Glutamatergic neuron (in vitro differentiated cells): ENCODE measurements at regions not wholly inside any gene's neighbourhood (a gene's known extent, or its start where the extent isn't known, plus 50 kb on each side); places are given as distances from the start of the nearest gene placed in this dataset.

Experiments used
- DNase-seq: peaks from one replicate; pipeline ENCODE4 v3.0.0; 2022
- H3K27ac Mint-ChIP-seq: one replicate; pipeline ENCODE4 v1.8.0; 2020; ENCODE audit warnings: mild to moderate bottlenecking, mixed read lengths, inconsistent platforms; ENCODE audit not compliant: unreplicated experiment
- H3K27me3 Mint-ChIP-seq: one replicate; pipeline ENCODE4 v1.8.0; 2020; ENCODE audit warnings: mild to moderate bottlenecking, moderate library complexity, mixed read lengths, inconsistent platforms; ENCODE audit not compliant: unreplicated experiment
- H3K36me3 Mint-ChIP-seq: one replicate; pipeline ENCODE4 v1.8.0; 2020; ENCODE audit warnings: mild to moderate bottlenecking, mixed read lengths, inconsistent platforms; ENCODE audit not compliant: unreplicated experiment
- H3K4me1 Mint-ChIP-seq: one replicate; pipeline ENCODE4 v1.8.0; 2020; ENCODE audit warnings: mild to moderate bottlenecking, low read depth, mixed read lengths, inconsistent platforms; ENCODE audit not compliant: unreplicated experiment
- H3K4me3 Mint-ChIP-seq: one replicate; pipeline ENCODE4 v1.8.0; 2020; ENCODE audit warnings: mild to moderate bottlenecking, mixed read lengths, inconsistent platforms; ENCODE audit not compliant: unreplicated experiment
- H3K9me3 Mint-ChIP-seq: one replicate; pipeline ENCODE4 v1.8.0; 2020; ENCODE audit warnings: mild to moderate bottlenecking, moderate library complexity, mixed read lengths, inconsistent platforms; ENCODE audit not compliant: unreplicated experiment
- CTCF ChIP-seq: fragments of 200-600 bp; sonication (generic); IDR thresholded peaks from one replicate; pipeline ENCODE4 v1.5.0; 2021; ENCODE audit not compliant: partially characterized antibody, unreplicated experiment

- Mint-ChIP-seq H3K4me3 (no peak overlapping the region), H3K36me3 (no peaks in the 10 kb centered on the region), H3K4me1 (peaks cover 18% of the 10 kb centered on the region), H3K27me3 (peaks cover 5% of the 10 kb centered on the region), H3K27ac (no peak overlapping the region), H3K9me3 (peaks cover 7% of the 10 kb centered on the region)
- no peak for DNase-seq
- TF ChIP-seq CTCF = no peak
Measured at GRCh38 chr9:135338546-135338945, 141.0 kb upstream of the PPP1R26 start.

GRCh38 chr9:135339378-135339973, 140.1 kb upstream of the PPP1R26 start:
- Mint-ChIP-seq H3K27me3 (peaks cover 5% of the 10 kb centered on the region), H3K36me3 (no peaks in the 10 kb centered on the region), H3K9me3 (peaks cover 7% of the 10 kb centered on the region), H3K4me3 (no peak overlapping the region), H3K27ac (no peak overlapping the region), H3K4me1 (peaks cover 22% of the 10 kb centered on the region)
- no peak for TF ChIP-seq CTCF
- no peak for DNase-seq

GRCh38 chr9:135340143-135340655, 139.4 kb upstream of the PPP1R26 start:
- Mint-ChIP-seq H3K27me3 (peaks cover 8% of the 10 kb centered on the region), H3K36me3 (no peaks in the 10 kb centered on the region), H3K9me3 (peaks cover 7% of the 10 kb centered on the region), H3K4me3 (no peak overlapping the region), H3K27ac (peak overlapping the region; percentile 22), H3K4me1 (peaks cover 29% of the 10 kb centered on the region)
- no peak for TF ChIP-seq CTCF
- no peak for DNase-seq

- H3K27me3 Mint-ChIP-seq = peaks cover 7% of the 10 kb centered on the region
- no peak for DNase-seq
- H3K36me3 Mint-ChIP-seq = no peaks in the 10 kb centered on the region
- no peak overlapping the region for H3K4me3 Mint-ChIP-seq
- peak overlapping the region; percentile 22 for H3K27ac Mint-ChIP-seq
- no peak for TF ChIP-seq CTCF
- peaks cover 34% of the 10 kb centered on the region for H3K4me1 Mint-ChIP-seq
- peaks cover 7% of the 10 kb centered on the region for H3K9me3 Mint-ChIP-seq
Measured at GRCh38 chr9:135340726-135341475, 138.7 kb upstream of the PPP1R26 start.

GRCh38 chr9:135341612-135342169, 137.9 kb upstream of the PPP1R26 start:
- Mint-ChIP-seq H3K36me3 (no peaks in the 10 kb centered on the region), H3K4me1 (peaks cover 34% of the 10 kb centered on the region), H3K4me3 (no peak overlapping the region), H3K27ac (no peak overlapping the region), H3K27me3 (peaks cover 7% of the 10 kb centered on the region), H3K9me3 (peaks cover 9% of the 10 kb centered on the region)
- DNase-seq = no peak
- no peak for TF ChIP-seq CTCF
